Activated CD8-positive, alpha-beta memory T cell treated with anti-CD3 and anti-CD28 coated beads for 24 hours (primary cell): ENCODE measurements at regions not wholly inside any gene's neighbourhood (a gene's known extent, or its start where the extent isn't known, plus 50 kb on each side); places are given as distances from the start of the nearest gene placed in this dataset.

ENCODE experiments used
- DNase-seq: peaks from one replicate; pipeline ENCODE4 v3.0.0-alpha.2; 2020

GRCh38 chr4:155616117-155616516 is 50.5 kb upstream of the GUCY1A1 start:
- no peak for DNase-seq

- DNase-seq, result no peak
Observed at GRCh38 chr4:155615081-155615887, 51.4 kb upstream of the GUCY1A1 start.

GRCh38 chr4:155614111-155614762 is 52.4 kb upstream of the GUCY1A1 start:
- no peak for DNase-seq

- DNase-seq, result no peak
Observed at GRCh38 chr4:155612074-155612473, 54.6 kb upstream of the GUCY1A1 start.

GRCh38 chr4:155611501-155611900 is 55.1 kb upstream of the GUCY1A1 start:
- DNase-seq, result no peak

GRCh38 chr4:155610143-155610542 is 56.5 kb upstream of the GUCY1A1 start:
- DNase-seq, result no peak

- DNase-seq, result no peak
Observed at GRCh38 chr4:155609455-155610059, 57.1 kb upstream of the GUCY1A1 start.

GRCh38 chr4:155608225-155608885 is 58.3 kb upstream of the GUCY1A1 start:
- DNase-seq, result no peak

- no peak for DNase-seq
Observed at GRCh38 chr4:155607481-155607880, 59.2 kb upstream of the GUCY1A1 start.

GRCh38 chr4:155604718-155605626 is 61.7 kb upstream of the GUCY1A1 start:
- no peak for DNase-seq

- DNase-seq, result no peak
Observed at GRCh38 chr4:155603360-155603891, 63.2 kb upstream of the GUCY1A1 start.

- no peak for DNase-seq
Observed at GRCh38 chr4:155602351-155603140, 64.1 kb upstream of the GUCY1A1 start.

- no peak for DNase-seq
Observed at GRCh38 chr4:155600244-155600643, 66.4 kb upstream of the GUCY1A1 start.

- no peak for DNase-seq
Observed at GRCh38 chr4:155599596-155599995, 67.1 kb upstream of the GUCY1A1 start.

- DNase-seq, result no peak
Observed at GRCh38 chr4:155599085-155599484, 67.6 kb upstream of the GUCY1A1 start.

GRCh38 chr4:155597933-155598451 is 68.7 kb upstream of the GUCY1A1 start:
- no peak for DNase-seq

- no peak for DNase-seq
Observed at GRCh38 chr4:155597281-155597680, 69.4 kb upstream of the GUCY1A1 start.

- no peak for DNase-seq
Observed at GRCh38 chr4:155593793-155594192, 72.9 kb upstream of the GUCY1A1 start.

GRCh38 chr4:155592938-155593297 is 73.7 kb upstream of the GUCY1A1 start:
- no peak for DNase-seq

- no peak for DNase-seq
Observed at GRCh38 chr4:155592179-155592937, 74.3 kb upstream of the GUCY1A1 start.
